Prostate gland (tissue), 2 donors: ENCODE measurements at regions not wholly inside any gene's neighbourhood (a gene's known extent, or its start where the extent isn't known, plus 50 kb on each side); places are given as distances from the start of the nearest gene placed in this dataset.

Experiments used
- POLR2A ChIP-seq: fragments of 450-650 bp; IDR thresholded peaks from one replicate; pipeline ENCODE4 v1.6.1; 2016; ENCODE audit warnings: antibody characterized with exemption, mild to moderate bottlenecking
- POLR2AphosphoS5 ChIP-seq: sonication (generic); formaldehyde crosslinking; IDR thresholded peaks from one replicate; pipeline ENCODE4 v1.6.1; 2017; ENCODE audit warnings: antibody characterized with exemption
- TF ChIP-seq, protein P1 (sequence below), 4 experiments: fragments of 200-600 bp in 2 of 4; fragments of 450-650 bp in 2 of 4; sonication (generic) in 2 of 4; IDR thresholded peaks; 1 replicate in 3 of 4; 2 replicates in 1 of 4; pipeline ENCODE4 v1.5.1; 2016 to 2019; ENCODE audit warnings: antibody characterized with exemption in 4 of 4, mild to moderate bottlenecking in 2 of 4, moderate library complexity in 2 of 4

DNA sequence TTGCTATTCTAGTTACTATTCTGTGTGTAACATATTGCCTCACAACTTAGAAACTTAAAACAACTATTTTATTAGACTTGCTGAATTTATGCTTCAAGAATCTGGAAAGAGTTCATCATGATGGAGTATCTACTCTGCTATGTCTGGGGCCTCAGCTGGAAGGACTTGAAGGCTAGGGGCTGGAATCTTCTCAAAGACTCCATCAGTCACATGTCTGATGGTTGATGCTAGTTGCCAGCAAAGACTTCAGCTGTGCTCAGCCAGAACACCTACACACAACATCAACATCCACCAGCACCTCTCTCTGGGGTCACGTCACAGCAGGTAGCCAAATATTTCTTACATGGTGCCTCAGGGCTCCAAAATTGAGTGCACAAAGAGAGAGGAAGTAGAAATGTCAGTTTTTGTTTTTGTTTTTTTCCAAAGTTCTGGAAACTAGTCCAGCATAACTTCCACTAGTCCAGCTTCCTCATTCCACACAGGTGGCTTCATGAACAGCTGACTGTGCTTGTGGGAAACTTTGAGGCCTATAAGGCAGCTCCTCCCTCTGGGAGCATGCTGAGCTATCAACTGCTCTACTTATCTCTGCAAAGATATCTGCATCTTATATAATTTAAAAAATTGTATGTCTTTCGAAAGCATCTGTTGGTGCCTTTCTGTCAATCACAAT lies 325.4 kb upstream of the AGTR1 start:
- TF ChIP-seq, protein P1, sequence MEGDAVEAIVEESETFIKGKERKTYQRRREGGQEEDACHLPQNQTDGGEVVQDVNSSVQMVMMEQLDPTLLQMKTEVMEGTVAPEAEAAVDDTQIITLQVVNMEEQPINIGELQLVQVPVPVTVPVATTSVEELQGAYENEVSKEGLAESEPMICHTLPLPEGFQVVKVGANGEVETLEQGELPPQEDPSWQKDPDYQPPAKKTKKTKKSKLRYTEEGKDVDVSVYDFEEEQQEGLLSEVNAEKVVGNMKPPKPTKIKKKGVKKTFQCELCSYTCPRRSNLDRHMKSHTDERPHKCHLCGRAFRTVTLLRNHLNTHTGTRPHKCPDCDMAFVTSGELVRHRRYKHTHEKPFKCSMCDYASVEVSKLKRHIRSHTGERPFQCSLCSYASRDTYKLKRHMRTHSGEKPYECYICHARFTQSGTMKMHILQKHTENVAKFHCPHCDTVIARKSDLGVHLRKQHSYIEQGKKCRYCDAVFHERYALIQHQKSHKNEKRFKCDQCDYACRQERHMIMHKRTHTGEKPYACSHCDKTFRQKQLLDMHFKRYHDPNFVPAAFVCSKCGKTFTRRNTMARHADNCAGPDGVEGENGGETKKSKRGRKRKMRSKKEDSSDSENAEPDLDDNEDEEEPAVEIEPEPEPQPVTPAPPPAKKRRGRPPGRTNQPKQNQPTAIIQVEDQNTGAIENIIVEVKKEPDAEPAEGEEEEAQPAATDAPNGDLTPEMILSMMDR (IDR thresholded peaks at IDR 0.05): no peak
- TF ChIP-seq POLR2A (no peak), POLR2AphosphoS5 (no peak)
